ENCODE measurements at regions not wholly inside any gene's neighbourhood (a gene's known extent, or its start where the extent isn't known, plus 50 kb on each side); places are given as distances from the start of the nearest gene placed in this dataset.

- TF ChIP-seq CTCF (IDR thresholded peaks at IDR 0.05; ENCODE audit: insufficient read depth, low read depth, low read length): no peak
- TF ChIP-seq EZH2 (IDR thresholded peaks at IDR 0.05; ENCODE audit: insufficient read depth, low read length): no peak
These were observed 158.3 kb upstream of the MEF2C start for GRCh38 chr5:89041249-89041779.
